ENCODE measurements at regions not wholly inside any gene's neighbourhood (a gene's known extent, or its start where the extent isn't known, plus 50 kb on each side); places are given as distances from the start of the nearest gene placed in this dataset.

GRCh38 chr2:221691571-221691970 is 119.5 kb upstream of the EPHA4 start:
- H3K36me3 ChIP-seq (ENCODE audit: low read length) = no peaks in the 10 kb centered on the region
- H3K79me2 ChIP-seq (ENCODE audit: insufficient read depth, low read length) = no peaks in the 10 kb centered on the region
- no peaks in the 10 kb centered on the region for H3K9me2 ChIP-seq (replicated peaks; ENCODE audit: insufficient read depth, low read length)
- no peaks in the 10 kb centered on the region for H3K9me3 ChIP-seq (ENCODE audit: insufficient read depth, low read length)
- H3K4me3 ChIP-seq (ENCODE audit: insufficient read depth, low read length, poor library complexity, severe bottlenecking) = no peak overlapping the region
- H3K4me2 ChIP-seq (ENCODE audit: low read depth, low read length, poor library complexity, severe bottlenecking) = no peak overlapping the region
- H3F3A ChIP-seq (ENCODE audit: insufficient read depth) = no peaks in the 10 kb centered on the region
- H2AFZ ChIP-seq (ENCODE audit: low read depth, low read length, severe bottlenecking) = no peak overlapping the region
- no peak overlapping the region for H3K9ac ChIP-seq (ENCODE audit: low read length)
- no peak overlapping the region for H3K27ac ChIP-seq (ENCODE audit: low read depth, low read length)
- H3K27me3 ChIP-seq (ENCODE audit: low read length) = no peaks in the 10 kb centered on the region
- TF ChIP-seq EZH2phosphoT487 (conservative IDR thresholded peaks at IDR 0.05; ENCODE audit: low read length) (no peak), CTCF (IDR thresholded peaks at IDR 0.05; ENCODE audit: insufficient read depth, low read length, poor library complexity, severe bottlenecking) (no peak)
- H4K20me1 ChIP-seq (ENCODE audit: low read depth, low read length) = no peaks in the 10 kb centered on the region

GRCh38 chr2:221689140-221689539 is 117.0 kb upstream of the EPHA4 start:
- no peaks in the 10 kb centered on the region for H3K9me3 ChIP-seq (ENCODE audit: insufficient read depth, low read length)
- no peaks in the 10 kb centered on the region for H3K36me3 ChIP-seq (ENCODE audit: low read length)
- H4K20me1 ChIP-seq (ENCODE audit: low read depth, low read length) = no peaks in the 10 kb centered on the region
- no peak overlapping the region for H2AFZ ChIP-seq (ENCODE audit: low read depth, low read length, severe bottlenecking)
- H3K27ac ChIP-seq (ENCODE audit: low read depth, low read length) = no peak overlapping the region
- no peak overlapping the region for H3K9ac ChIP-seq (ENCODE audit: low read length)
- H3K4me3 ChIP-seq (ENCODE audit: insufficient read depth, low read length, poor library complexity, severe bottlenecking) = no peak overlapping the region
- H3K9me2 ChIP-seq (replicated peaks; ENCODE audit: insufficient read depth, low read length) = no peaks in the 10 kb centered on the region
- H3K4me2 ChIP-seq (ENCODE audit: low read depth, low read length, poor library complexity, severe bottlenecking) = no peak overlapping the region
- H3K27me3 ChIP-seq (ENCODE audit: low read length) = no peaks in the 10 kb centered on the region
- no peaks in the 10 kb centered on the region for H3F3A ChIP-seq (ENCODE audit: insufficient read depth)
- H3K79me2 ChIP-seq (ENCODE audit: insufficient read depth, low read length) = no peaks in the 10 kb centered on the region
- TF ChIP-seq EZH2phosphoT487 (conservative IDR thresholded peaks at IDR 0.05; ENCODE audit: low read length) = no peak

- H3K4me2 ChIP-seq (ENCODE audit: low read depth, low read length, poor library complexity, severe bottlenecking) = no peak overlapping the region
- H3K9ac ChIP-seq (ENCODE audit: low read length) = no peak overlapping the region
- TF ChIP-seq CTCF (IDR thresholded peaks at IDR 0.05; ENCODE audit: insufficient read depth, low read length, poor library complexity, severe bottlenecking) = no peak
- TF ChIP-seq EZH2phosphoT487 (conservative IDR thresholded peaks at IDR 0.05; ENCODE audit: low read length) = no peak
Measured at GRCh38 chr2:221680548-221680947, 108.4 kb upstream of the EPHA4 start.

GRCh38 chr2:221677688-221678087 is 105.6 kb upstream of the EPHA4 start:
- Histone ChIP-seq H3K4me2 (ENCODE audit: low read depth, low read length, poor library complexity, severe bottlenecking) (no peak overlapping the region), H2AFZ (ENCODE audit: low read depth, low read length, severe bottlenecking) (no peak overlapping the region), H3K36me3 (ENCODE audit: low read length) (no peaks in the 10 kb centered on the region), H3K4me3 (ENCODE audit: insufficient read depth, low read length, poor library complexity, severe bottlenecking) (no peak overlapping the region), H3K27ac (ENCODE audit: low read depth, low read length) (no peak overlapping the region), H3K9me2 (replicated peaks; ENCODE audit: insufficient read depth, low read length) (no peaks in the 10 kb centered on the region), H3K79me2 (ENCODE audit: insufficient read depth, low read length) (no peaks in the 10 kb centered on the region), H3F3A (ENCODE audit: insufficient read depth) (no peaks in the 10 kb centered on the region), H3K27me3 (ENCODE audit: low read length) (no peaks in the 10 kb centered on the region), H3K9me3 (ENCODE audit: insufficient read depth, low read length) (no peaks in the 10 kb centered on the region), H3K9ac (ENCODE audit: low read length) (no peak overlapping the region), H4K20me1 (ENCODE audit: low read depth, low read length) (no peaks in the 10 kb centered on the region)
- no peak for TF ChIP-seq EZH2phosphoT487 (conservative IDR thresholded peaks at IDR 0.05; ENCODE audit: low read length)
- no peak for TF ChIP-seq CTCF (IDR thresholded peaks at IDR 0.05; ENCODE audit: insufficient read depth, low read length, poor library complexity, severe bottlenecking)

More at GRCh38 chr2:221680548-221680947, 108.4 kb upstream of the EPHA4 start:
- no peaks in the 10 kb centered on the region for H3K9me3 ChIP-seq (ENCODE audit: insufficient read depth, low read length)
- no peak overlapping the region for H2AFZ ChIP-seq (ENCODE audit: low read depth, low read length, severe bottlenecking)
- no peaks in the 10 kb centered on the region for H3K36me3 ChIP-seq (ENCODE audit: low read length)
- no peak overlapping the region for H3K27ac ChIP-seq (ENCODE audit: low read depth, low read length)
- H3K9me2 ChIP-seq (replicated peaks; ENCODE audit: insufficient read depth, low read length) = no peaks in the 10 kb centered on the region
- H3F3A ChIP-seq (ENCODE audit: insufficient read depth) = no peaks in the 10 kb centered on the region
- no peaks in the 10 kb centered on the region for H4K20me1 ChIP-seq (ENCODE audit: low read depth, low read length)
- no peak overlapping the region for H3K4me3 ChIP-seq (ENCODE audit: insufficient read depth, low read length, poor library complexity, severe bottlenecking)
- H3K27me3 ChIP-seq (ENCODE audit: low read length) = no peaks in the 10 kb centered on the region
- H3K79me2 ChIP-seq (ENCODE audit: insufficient read depth, low read length) = no peaks in the 10 kb centered on the region
